Endothelial cell of umbilical vein (primary cell): ENCODE measurements at regions not wholly inside any gene's neighbourhood (a gene's known extent, or its start where the extent isn't known, plus 50 kb on each side); places are given as distances from the start of the nearest gene placed in this dataset.
A peak's percentile ranks its signal among the peaks of the same experiment; 100 is the strongest.

Experiments
- BruUV-seq: library from RNA; stranded (reverse); fragments of 400-500 nt; replicated peaks from 2 replicates; lab custom pipeline; 2021; lab: Mats Ljungman, UMichigan
- CTCF ChIA-PET: fragments of 300-600, 350-600 bp; sonication (Branson Sonifier 250); formaldehyde crosslinking; loops from one replicate; lab custom pipeline; 2021; ENCODE audit warnings: antibody characterized with exemption, inconsistent platforms; lab: Charles Lee
- POLR2A ChIA-PET: fragments of 300-600, 350-600 bp; sonication (Branson Sonifier 250); formaldehyde crosslinking; loops from one replicate; lab custom pipeline; 2021; ENCODE audit warnings: antibody characterized with exemption, inconsistent platforms; lab: Charles Lee
- DNase-seq: peaks from one replicate; pipeline ENCODE4 v3.0.0-alpha.2; 2011; ENCODE audit warnings: low read depth, low spot score
- FAIRE-seq: peaks from 2 replicates; lab custom pipeline; 2011; peaks lifted over from hg19 to GRCh38; lab: Jason Lieb, UNC
- H2AFZ ChIP-seq: 2 replicates; pipeline ENCODE4 v1.6.0; 2012; ENCODE audit warnings: low read depth, low read length, control low read depth, inconsistent platforms
- H3K27ac ChIP-seq: 2 replicates; pipeline ENCODE4 v1.5.1; 2011; ENCODE audit warnings: low read depth, mild to moderate bottlenecking, control low read depth, low read length, moderate library complexity; ENCODE audit not compliant: insufficient read depth
- H3K27me3 ChIP-seq, 2 experiments: 2 replicates each; pipeline versions ENCODE4 v1.6.0 to v1.6.1; 2011; ENCODE audit warnings: low read length in 2 of 2, mixed read lengths in 1 of 2; ENCODE audit not compliant: control insufficient read depth in 2 of 2, insufficient read depth in 2 of 2
- H3K36me3 ChIP-seq, 2 experiments: 2 replicates in 1 of 2; 3 replicates in 1 of 2; pipeline ENCODE4 v1.5.1; 2011; ENCODE audit warnings: low read length in 2 of 2, mild to moderate bottlenecking in 1 of 2, moderate library complexity in 1 of 2; ENCODE audit not compliant: control insufficient read depth in 2 of 2, insufficient read depth in 2 of 2; ENCODE audit errors: extremely low read depth in 1 of 2
- H3K4me1 ChIP-seq: 3 replicates; pipeline ENCODE4 v1.5.1; 2011; ENCODE audit warnings: mild to moderate bottlenecking, low read length; ENCODE audit not compliant: control insufficient read depth, insufficient read depth; ENCODE audit errors: extremely low read depth
- H3K4me2 ChIP-seq: 2 replicates; pipeline ENCODE4 v1.6.1; 2011; ENCODE audit warnings: low read length, control low read depth, mixed read lengths; ENCODE audit not compliant: insufficient read depth
- H3K4me3 ChIP-seq, 3 experiments: fragments of 200-600 bp in 1 of 3; sonication (generic), shearing (Covaris generic) in 1 of 3; replicated peaks in 1 of 3; 2 replicates each; pipeline ENCODE4 v1.5.1; 2011 to 2016; ENCODE audit warnings: control low read depth in 3 of 3, low read length in 3 of 3, mild to moderate bottlenecking in 2 of 3, inconsistent platforms in 1 of 3, low read depth in 1 of 3, moderate library complexity in 1 of 3; ENCODE audit not compliant: insufficient read depth in 1 of 3
- H3K79me2 ChIP-seq: 2 replicates; pipeline ENCODE4 v1.6.0; 2012; ENCODE audit warnings: low read length, inconsistent platforms; ENCODE audit not compliant: control insufficient read depth, insufficient read depth
- H3K9ac ChIP-seq: replicated peaks from 2 replicates; pipeline ENCODE3; 2011; ENCODE audit warnings: low read length, control low read depth; ENCODE audit not compliant: insufficient read depth; ENCODE audit errors: extremely low read depth
- H3K9me1 ChIP-seq: replicated peaks from 3 replicates; pipeline ENCODE4 v1.6.0; 2011; ENCODE audit warnings: mild to moderate bottlenecking, low read length; ENCODE audit not compliant: control insufficient read depth, insufficient read depth; ENCODE audit errors: extremely low read depth
- H3K9me3 ChIP-seq: replicated peaks from 2 replicates; pipeline ENCODE4 v1.5.1; 2012; ENCODE audit warnings: low read length, inconsistent platforms; ENCODE audit not compliant: control insufficient read depth, insufficient read depth
- H4K20me1 ChIP-seq: replicated peaks from 2 replicates; pipeline ENCODE3; 2011; ENCODE audit warnings: mild to moderate bottlenecking, low read length; ENCODE audit not compliant: control insufficient read depth, insufficient read depth; ENCODE audit errors: extremely low read depth
- EZH2 ChIP-seq: IDR thresholded peaks from 2 replicates; pipeline ENCODE4 v1.6.1; 2012; ENCODE audit warnings: borderline replicate concordance, low read depth, mild to moderate bottlenecking, moderate library complexity, low read length, inconsistent platforms; ENCODE audit not compliant: severe bottlenecking
- FOS ChIP-seq: IDR thresholded peaks from 2 replicates; pipeline ENCODE4 v1.6.1; 2011; ENCODE audit warnings: mild to moderate bottlenecking, low read length, moderate library complexity, borderline replicate concordance; ENCODE audit not compliant: insufficient read depth
- MYC ChIP-seq: IDR thresholded peaks from one replicate; pipeline ENCODE4 v1.6.1; 2011; ENCODE audit warnings: mild to moderate bottlenecking, low read depth, low read length
- dilution Hi-C: fragments of 300-500 bp; cut with MboI; formaldehyde crosslinking; loops from one replicate; pipeline ENCODE4 v1.15.0; 2019; ENCODE audit warnings: low sequenced_read_pairs; ENCODE audit not compliant: extremely low pct_ligation_motif_present
- intact Hi-C: fragments of 100-400 bp; cut with micrococcal nuclease; formaldehyde crosslinking; loops from one replicate; pipeline ENCODE4 v1.10.0; 2022

DNA sequence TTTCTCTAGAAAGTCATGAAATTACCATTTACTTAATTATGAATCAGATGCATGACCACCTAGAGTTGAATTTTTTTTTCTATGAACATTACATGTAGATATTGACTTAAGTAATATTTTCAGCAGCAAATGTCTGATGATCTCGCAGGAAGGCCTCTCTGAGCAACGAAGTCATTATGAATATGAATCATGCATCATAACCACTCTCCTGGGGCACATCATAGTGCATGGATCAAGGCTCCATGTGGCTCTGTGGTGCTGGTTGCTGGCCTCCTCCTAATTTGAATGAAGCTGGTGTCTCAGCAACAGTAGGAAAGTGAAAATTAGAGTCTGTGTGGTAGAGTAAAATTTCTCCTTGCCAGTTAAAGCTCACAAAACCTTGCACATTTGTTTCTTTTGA, 121.4 kb upstream of the INHBA start:
- Histone ChIP-seq H3K9me1 (no peaks in the 10 kb centered on the region), H3K9ac (no peak overlapping the region), H3K79me2 (no peaks in the 10 kb centered on the region), H3K9me3 (no peaks in the 10 kb centered on the region), H4K20me1 (no peaks in the 10 kb centered on the region), H3K4me3 (no peak overlapping the region), H2AFZ (no peak overlapping the region), H3K4me2 (no peak overlapping the region), H3K27me3 (no peaks in the 10 kb centered on the region), H3K4me1 (no peaks in the 10 kb centered on the region), H3K27ac (no peak overlapping the region), H3K36me3 (no peaks in the 10 kb centered on the region)
- POLR2A ChIA-PET = no interaction called here
- TF ChIP-seq FOS (peak; percentile 22), MYC (no peak)
- intact Hi-C loops = no loop called here
- dilution Hi-C loops = no loop called here
- DNase-seq (no peak), FAIRE-seq (peak; percentile 18)
- no TSS peak for BruUV-seq
- CTCF ChIA-PET = no interaction called here

GRCh38 chr7:41822259-41822817, 119.4 kb upstream of the INHBA start:
- Histone ChIP-seq H4K20me1 (no peaks in the 10 kb centered on the region), H3K9me3 (no peaks in the 10 kb centered on the region), H3K4me2 (no peak overlapping the region), H3K27ac (no peak overlapping the region), H2AFZ (no peak overlapping the region), H3K27me3 (no peaks in the 10 kb centered on the region), H3K9me1 (no peaks in the 10 kb centered on the region), H3K9ac (no peak overlapping the region), H3K36me3 (no peaks in the 10 kb centered on the region), H3K79me2 (no peaks in the 10 kb centered on the region), H3K4me1 (no peaks in the 10 kb centered on the region), H3K4me3 (no peak overlapping the region)
- FAIRE-seq = no peak
- no peak for DNase-seq
- intact Hi-C loops = no loop called here
- no TSS peak for BruUV-seq
- POLR2A ChIA-PET = no interaction called here
- CTCF ChIA-PET = no interaction called here
- dilution Hi-C loops = no loop called here
- TF ChIP-seq EZH2 = no peak
- no peak for TF ChIP-seq FOS
